GM21737 (cell line): ENCODE measurements at regions not wholly inside any gene's neighbourhood (a gene's known extent, or its start where the extent isn't known, plus 50 kb on each side); places are given as distances from the start of the nearest gene placed in this dataset.

Experiments used
- ATAC-seq: cut with Tn5 transposase; IDR thresholded peaks from one replicate; pipeline ENCODE4 v1.9.1; 2021; ENCODE audit warnings: mild to moderate bottlenecking, moderate library complexity; ENCODE audit not compliant: unreplicated experiment

DNA sequence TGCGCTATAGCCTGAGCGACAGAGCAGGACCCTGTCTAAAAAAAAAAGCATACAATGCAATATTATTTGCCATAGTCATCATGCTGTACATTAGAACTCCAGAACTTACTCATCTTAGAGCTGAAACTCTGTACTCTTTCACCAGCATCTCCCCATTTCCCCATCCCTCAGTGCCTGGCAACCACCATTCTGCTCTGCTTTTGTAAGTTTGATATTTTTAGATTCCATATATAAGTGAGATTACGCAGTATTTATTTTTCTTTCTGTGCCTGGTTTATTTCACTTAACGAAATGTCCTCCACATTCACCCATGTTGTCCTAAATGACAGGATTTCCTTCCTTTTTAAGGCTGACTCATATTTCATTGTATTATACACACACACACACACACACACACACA, 121.8 kb downstream of the BBS10 start:
- no peak for ATAC-seq

DNA sequence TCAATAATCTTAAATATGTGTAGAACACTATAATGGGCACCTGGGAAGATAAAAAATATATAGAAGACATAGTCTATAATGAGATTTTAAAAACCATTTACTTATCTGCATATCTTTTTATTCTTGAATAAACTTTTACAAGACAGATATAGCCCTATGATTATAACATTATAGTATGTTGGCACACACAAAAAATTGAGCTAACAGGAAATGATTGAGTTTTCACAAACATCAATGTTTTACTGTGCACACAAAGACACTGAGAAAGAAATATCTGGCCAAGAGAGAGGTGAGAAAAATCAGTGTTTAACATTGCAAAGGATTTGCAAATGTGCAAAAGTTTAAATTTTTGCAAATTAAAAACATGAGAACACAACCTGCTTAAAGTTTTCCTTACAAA, 124.3 kb downstream of the BBS10 start:
- ATAC-seq = no peak

DNA sequence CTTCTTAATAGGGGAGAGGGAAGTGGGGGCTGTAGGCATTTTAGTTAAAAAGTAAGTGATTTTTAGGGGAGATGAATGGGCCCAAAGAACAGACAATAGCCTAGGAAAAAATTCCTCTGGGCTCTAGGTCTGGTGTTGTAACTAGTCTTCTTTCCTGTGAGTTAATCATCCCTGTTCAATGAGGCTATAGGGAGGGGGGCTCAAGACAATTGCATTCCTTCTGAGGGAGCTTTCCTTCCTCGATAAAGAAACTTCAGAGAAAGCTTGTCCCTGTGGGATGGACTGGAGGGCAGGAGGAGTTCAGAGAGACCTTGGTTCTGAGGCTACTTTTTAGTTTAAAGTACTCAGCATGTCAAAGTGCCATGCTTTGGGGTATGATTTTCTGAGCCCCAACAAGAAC, 127.2 kb downstream of the BBS10 start:
- no peak for ATAC-seq

DNA sequence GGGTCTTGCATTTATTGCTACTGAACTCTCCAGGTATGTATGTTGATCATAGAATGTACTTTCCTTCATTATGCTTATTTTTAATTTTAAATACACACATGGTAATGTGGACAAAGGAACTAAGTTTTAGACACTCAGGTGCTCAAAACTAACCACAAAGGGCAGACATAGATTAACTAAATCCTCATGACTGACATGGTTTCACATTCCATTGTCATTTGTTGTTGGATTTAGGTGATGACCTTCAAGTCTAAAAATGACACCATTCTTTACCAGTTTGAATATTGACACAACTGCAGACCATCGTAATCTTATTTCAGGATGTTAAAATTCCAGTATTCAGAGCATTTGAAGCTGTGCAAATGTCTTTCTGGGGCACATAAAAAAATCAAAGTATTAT, 128.4 kb downstream of the BBS10 start:
- ATAC-seq = no peak

DNA sequence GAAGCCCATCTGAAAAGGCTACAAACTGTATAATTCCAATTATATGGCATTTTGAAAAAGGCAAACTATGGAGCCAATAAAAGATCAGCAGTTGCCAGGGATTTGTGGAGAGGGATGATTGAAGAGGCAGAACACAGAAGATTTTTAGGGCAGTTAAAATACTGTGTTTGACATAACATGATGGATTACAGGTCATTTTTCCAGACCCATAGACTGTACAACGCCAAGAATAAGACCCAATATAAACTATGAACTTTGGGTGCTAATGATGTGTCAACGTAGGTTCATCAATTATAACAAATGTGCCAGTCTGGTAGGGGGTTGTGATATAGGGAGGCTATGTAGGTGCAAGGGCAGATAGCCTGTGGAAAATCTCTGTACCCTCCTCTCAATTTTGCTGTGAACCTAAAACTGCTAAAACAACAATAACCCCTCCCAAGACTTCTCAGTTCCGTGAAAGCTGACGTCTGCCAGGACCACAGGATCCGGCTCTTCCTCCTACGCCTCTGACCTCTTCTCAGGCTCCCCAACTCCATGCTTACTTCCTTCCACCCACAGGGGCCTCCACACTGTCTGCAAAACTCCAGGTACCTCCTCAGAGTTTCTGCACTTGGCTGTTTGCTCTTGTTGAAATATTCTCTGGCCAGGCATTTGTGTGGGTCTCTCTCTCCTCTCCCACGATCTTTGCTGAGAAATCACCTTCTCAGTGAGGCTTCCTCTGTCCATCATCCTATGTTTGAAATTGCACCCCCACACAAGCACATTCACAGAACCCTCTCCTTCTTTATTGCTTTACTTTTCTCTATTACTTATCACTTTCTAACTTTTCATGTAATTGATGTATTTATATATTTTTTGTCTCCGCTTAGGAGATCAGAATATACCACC, 131.4 kb downstream of the BBS10 start:
- no peak for ATAC-seq

DNA sequence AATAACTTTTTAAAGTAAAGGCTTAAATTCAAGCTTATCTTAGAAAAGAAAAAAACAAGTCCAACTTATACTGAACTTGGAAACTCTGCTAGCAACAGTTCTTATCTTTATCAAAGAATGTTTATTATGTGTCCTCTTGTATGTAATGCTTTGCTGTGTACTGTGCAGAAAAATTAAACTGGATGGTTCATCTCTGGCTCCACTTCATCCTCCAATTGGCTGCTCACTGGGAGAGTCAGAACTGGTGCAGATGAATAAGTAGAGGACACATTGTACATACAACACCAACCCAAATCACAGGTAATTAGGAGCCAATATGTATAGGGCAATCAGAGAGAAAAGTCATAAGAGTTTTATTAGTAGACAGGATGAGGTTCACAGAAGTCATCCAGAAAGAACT, 123.6 kb upstream of the NAP1L1 start:
- ATAC-seq = no peak

DNA sequence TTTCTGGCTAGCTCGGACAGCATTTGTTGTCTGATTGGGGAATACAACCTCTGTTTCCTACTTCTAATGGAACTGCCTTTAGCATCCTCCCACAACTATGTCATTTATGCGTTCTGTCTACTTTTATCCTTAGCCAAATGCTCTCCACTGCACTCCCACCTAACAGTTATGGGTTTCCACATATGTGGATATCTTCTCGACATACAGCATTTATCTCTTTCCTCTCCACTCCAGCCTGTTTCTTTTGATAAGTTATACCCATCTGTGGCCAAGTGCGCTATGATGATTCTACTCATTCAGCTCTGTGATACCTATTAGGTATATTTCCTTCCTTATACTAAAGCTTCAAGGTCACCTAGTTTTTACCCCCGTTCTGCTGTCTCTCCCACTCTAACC, 122.2 kb upstream of the NAP1L1 start:
- ATAC-seq = no peak

DNA sequence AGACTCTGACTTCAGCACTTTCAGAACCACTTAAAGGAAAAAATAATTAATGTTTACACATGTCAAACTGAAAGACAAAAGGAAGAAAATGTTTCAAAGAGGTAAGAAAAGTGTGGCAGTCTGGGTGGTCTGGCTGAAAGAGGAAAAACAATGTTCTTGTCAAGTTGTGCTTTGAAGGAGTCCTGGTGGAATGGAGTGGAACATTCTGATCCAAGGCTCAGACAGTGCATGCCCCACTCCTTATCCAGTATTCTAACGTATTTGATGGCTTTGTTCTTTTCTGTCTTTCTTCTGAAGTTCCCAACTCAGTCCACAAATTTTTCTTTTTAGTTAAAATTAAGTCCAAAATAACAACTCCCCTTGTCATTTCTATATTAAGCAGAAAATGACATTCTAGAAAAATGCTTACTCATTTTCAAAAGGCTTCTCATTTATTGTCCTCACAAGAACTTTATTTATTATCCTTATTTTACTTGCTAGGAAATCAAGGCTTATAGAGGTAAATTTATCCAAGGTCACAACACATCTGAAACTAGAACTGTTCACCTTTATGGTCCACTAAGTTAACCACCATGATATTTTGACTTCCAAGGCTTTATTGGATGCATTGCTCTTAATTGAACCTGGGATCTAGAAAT, 121.7 kb upstream of the NAP1L1 start:
- no peak for ATAC-seq

DNA sequence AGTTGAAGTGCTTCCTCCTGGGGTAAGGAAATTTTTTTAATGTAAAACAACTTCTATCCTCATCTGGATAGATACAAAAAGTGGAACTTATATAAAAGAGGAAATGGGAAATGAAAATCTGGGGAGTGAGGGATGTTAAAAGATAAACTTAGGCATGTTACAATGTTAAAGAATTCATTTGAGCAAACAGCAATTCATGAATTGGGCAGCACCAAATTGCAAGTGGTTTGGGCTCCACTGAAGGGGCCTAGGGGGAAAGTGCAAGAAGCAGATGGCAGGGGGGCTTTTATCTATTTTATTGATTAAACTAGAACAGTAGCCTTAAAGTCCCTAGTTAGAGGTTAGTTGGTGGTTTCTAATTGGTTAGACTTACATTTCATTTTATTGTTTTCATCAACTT, 118.1 kb upstream of the NAP1L1 start:
- no peak for ATAC-seq

DNA sequence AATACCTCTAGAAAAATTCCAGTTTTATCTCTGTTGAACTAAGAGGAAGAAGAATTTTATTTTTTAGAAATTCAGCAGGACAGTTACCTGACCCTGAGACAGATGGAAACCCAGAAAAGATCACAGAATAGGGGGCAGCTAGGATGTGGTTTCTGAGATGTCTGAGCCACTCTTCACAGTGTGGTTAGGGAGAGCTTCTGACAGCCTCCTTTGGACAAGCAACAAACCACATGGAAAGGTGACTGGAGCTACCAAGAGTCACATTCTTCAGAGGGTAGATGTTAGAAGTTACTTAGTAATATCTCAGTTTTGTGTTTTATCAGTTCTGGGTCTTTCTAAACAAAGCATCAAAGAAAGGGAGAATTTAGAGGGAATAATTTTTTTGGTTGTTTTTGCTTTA, 117.3 kb upstream of the NAP1L1 start:
- ATAC-seq = no peak

DNA sequence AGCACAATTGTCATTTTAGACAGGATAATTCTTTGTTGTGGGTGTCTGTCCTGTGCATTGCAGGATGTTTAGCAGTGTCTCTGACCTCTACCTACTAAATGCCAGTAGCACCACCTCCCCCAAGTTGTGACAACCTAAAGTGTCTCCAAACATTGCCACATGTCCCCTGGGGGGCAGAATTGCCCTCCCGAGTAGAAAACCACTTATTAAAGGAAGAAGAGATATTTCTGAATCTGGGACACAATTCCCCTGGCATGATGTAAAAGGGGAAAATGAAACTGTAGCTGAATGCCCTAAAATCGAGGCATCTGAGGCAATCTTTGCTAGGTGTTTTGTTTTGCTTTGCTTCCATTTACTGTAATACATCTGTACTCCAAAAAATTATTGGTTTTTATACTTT, 116.8 kb upstream of the NAP1L1 start:
- ATAC-seq = no peak

DNA sequence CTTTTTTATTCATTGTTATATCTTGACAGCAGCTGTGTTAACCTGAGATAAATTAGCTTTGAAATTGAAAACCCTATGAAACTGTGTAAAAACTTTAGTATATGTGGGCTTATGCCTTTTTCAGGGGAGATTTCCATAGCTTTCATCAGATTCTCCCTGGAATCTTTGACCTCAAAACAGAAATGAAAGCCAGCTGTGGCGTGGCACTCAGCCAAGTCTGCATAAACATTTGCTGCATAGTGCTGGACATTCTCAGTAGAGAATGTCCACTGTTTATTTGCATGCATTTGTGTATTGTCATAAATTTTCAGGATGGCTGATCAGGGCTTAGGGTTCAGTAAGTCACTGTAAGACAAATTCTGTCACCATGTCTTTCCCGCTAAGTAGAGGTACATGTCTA, 115.3 kb upstream of the NAP1L1 start:
- no peak for ATAC-seq

DNA sequence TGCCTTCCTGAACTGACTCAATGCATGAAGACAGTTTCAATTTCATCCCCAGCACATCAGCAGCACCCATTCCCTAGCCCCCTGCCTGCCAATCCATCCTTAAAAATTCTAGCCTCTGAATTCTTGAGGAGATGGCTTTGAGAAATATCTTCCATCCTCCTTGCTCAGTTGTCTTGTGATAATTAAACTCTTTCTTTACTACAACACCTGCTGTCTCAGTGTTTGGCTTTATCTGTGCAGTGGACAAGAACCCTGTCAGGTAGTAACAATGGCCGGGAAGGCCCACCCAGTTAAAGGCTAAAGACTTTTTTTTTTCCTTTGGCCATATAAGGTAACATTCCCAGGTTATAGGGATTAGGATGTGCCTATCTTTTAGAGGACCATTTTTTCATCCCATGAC, 114.4 kb upstream of the NAP1L1 start:
- no peak for ATAC-seq

DNA sequence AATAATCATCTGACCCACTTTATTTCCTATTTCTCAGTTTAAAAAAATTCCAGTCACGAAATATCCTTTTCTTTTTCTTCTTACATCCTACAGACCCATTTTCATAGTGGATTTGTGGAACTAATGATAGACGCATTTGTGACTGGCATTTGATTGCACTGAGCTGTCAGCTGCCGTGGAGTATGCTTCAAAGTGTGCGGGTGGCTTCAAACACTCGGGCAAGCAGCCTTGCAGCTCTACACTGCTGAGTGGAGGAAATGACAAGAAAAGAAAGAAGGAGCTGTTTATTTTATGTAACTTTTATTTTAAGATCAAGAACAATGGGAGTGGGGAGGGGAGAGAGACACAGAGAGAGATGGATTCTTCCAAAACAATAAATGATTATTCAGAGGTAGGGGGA, 112.8 kb upstream of the NAP1L1 start:
- ATAC-seq = no peak

DNA sequence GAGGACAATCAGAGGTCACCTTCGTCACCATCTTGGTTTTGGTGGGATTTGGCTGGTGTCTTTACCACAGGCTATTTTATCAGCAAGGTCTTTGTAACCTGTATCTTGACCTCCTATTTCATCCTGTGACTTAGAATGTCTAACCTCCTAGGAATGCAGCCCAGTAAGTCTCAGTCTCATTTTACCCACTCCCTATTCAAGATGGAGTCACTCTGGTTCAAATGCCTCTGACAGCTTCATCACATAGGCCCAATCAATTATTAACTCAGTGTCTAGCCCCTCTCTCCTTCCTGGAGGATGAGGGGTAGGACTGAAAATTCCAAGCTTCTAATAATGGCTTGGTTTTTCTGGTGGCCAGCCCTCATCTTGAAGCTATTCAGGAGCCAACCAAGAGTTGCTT, 111.4 kb upstream of the NAP1L1 start:
- no peak for ATAC-seq

DNA sequence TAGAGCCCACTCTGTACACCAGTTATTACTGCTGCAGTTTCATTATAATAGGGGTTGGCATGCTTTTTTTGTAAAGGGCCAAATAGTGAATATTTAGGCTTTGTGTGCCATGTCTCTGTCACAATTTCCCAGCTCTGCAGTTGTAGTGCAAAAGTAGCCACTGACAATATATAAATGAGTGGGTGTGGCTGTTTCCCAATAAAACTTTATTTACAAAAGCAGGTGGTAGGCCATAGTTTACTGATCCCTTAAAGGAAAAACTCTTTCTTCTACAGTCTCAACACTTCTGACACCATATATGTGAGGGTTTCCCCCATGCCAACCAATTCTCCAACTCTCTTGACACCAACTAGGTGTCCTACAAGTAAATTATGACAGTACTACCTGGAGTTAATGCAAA, 110.2 kb upstream of the NAP1L1 start:
- ATAC-seq = no peak

DNA sequence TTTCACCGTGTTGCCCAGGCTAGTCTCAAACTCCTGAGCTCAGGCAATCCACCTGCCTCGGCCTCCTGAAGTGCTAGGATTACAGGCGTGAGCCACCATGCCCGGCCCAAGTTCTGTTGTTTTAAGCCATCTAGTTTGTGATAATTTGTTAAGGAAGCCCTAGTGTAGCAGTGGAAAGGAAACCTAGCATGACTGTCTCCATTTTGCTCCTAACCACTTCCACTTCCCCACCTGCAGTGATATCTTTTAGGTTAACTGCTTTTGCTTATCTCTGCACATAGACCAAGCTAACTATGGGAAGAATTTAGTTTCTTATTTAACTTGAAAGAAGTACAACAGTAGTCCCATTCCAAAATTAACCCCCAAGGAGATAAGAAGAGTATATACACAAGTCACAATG, 109.5 kb upstream of the NAP1L1 start:
- ATAC-seq = no peak

DNA sequence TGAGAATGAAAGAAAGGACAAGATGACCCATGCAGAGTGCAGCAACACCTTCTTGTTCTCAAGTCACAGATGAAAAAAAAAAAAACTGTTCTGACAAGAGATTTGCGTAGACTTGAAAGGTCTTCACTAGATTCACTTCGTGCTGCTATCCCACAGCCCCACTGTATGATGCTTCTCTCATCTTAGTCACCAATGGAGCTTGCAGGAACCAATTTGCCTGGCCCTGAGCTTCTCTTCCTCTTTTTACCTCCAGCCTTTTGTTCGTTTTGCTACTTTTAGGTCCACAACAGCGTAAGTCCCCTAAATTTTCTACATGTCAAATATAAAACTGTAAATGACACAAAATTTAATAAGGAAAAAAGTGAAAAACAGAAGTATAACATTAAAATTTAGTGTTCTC, 107.9 kb upstream of the NAP1L1 start:
- ATAC-seq = no peak

DNA sequence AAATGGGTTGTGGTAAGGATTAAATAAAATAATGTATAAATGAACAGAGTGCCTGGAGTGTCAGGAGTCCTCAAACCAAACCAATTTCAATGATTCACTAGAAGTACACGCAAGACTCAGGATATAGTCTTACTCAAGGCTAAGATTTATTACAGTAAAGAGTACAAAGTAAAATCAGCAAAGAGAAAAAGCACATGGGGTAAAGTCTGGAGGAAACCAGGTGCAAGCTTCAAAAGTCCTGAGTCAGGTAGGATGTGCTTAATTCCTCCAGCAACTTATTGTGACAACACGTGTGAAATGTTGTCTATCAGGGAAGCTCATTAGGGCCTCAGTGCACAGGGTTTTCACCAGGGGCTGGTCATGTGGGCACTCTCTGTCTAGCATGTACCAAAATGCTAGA, 105.8 kb upstream of the NAP1L1 start:
- ATAC-seq = no peak

DNA sequence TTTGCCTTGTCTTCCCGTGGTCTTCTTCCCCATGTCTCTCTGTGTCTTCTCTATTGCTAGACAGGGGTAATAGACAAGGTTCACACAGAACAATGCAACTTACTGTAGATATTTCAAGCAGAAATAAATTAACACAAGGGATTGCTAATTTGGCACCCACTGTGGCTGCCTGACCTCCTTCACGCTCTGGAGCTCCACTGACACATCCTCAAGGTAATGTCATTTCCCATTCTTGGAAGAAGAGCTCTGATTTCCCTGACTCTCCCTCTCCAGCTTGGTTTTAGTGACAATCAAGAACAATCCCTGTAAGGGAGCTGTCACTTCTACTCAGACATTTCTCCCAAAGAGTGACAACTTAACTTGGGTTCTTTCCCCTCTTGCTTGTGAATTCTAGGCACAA, 105.4 kb upstream of the NAP1L1 start:
- no peak for ATAC-seq

DNA sequence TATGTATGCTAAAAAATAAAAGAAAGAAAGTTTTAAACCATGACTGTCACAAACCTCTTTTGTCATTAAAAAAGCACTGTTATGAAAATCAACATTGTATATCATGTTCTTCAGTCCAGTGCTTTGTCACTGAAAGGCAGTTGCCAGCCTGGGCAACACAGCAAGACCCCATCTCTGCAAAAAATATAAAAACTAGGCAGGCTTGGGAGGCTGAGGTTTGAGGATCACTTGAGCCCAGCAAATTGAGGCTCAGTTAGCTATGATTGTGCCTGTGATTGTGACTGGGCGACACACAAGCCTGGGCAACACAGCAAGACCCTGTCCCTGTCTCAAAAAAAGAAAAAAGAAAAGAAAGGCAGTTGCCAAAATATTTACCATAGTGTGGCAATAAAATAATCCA, 102.7 kb upstream of the NAP1L1 start:
- ATAC-seq = no peak

DNA sequence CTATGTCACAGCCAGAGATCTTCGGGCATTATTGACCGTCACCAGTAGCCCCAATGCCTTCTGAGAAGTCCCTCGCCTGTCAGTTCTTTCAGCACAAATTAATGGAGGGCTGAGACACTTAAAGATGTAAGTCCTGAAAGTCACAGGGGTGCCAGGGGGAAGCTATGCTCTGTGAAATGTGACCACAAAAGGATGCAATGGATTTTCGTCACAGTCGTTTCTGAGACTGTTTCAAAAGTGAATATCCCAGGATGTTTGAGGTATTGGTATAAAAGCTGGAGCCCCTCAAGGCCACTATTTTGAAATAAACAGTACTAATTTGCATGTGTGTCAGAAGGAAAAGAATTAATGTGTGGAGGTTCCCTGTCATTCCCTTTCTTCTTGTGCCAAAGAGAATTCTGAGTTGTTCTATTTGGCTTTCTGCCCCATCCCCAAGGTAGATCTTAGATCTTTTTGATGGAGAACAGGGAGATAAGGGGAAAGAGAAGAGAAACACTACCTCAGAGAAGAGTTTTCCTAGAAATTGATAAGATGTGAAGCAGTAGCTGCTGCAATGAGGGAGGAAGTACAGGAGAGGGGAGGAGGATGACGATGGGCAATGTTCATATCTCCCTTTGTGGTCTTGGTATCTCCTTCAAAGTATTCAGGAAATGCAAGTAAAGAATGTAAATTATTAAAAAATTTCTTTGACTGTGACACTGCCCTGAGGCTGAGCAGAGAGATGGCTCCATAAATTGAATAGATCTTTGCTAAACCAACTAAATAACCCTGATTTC, 101.8 kb upstream of the NAP1L1 start:
- ATAC-seq = no peak
